ENCODE measurements at regions not wholly inside any gene's neighbourhood (a gene's known extent, or its start where the extent isn't known, plus 50 kb on each side); places are given as distances from the start of the nearest gene placed in this dataset.
"Not testable (repeated sequence)": the region's sequence is repeated elsewhere in the genome, so short reads cannot be mapped to it uniquely, and the experiment has no call there.

DNA sequence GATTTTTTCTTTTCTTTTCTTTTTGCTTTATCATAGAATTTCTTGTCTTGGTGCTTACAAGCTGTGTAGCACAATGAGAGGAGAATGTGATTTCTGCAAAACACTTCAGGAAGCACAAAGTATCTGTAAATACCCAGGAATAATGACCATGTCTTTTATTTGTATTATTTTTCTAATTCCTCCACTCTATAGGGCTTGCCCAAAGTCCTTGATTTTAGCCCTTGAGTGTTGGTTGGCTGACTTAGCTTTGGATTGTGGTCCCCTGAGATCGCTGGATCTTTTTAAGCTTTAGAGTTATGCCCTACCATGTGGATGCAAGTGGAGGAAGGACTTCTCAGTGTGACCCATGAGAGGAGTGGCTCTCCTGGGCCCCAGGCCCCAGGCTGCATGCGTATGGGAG, 52.2 kb downstream of the HOXC4 start:
- H3K27ac Mint-ChIP-seq (ENCODE audit: unreplicated experiment); BruUV-seq (replicated peaks); H3K4me1 Mint-ChIP-seq (ENCODE audit: low read depth, unreplicated experiment); DNase-seq; H3K4me3 Mint-ChIP-seq (ENCODE audit: low read depth, unreplicated experiment); H3K9me3 Mint-ChIP-seq (ENCODE audit: low read depth, unreplicated experiment); CTCF ChIA-PET; H3K36me3 Mint-ChIP-seq (ENCODE audit: insufficient read depth, unreplicated experiment); intact Hi-C loops (cut with micrococcal nuclease; ENCODE audit: unreplicated experiment): not testable (repeated sequence)
- peaks cover 38% of the 10 kb centered on the region for H3K27me3 Mint-ChIP-seq (ENCODE audit: unreplicated experiment)

DNA sequence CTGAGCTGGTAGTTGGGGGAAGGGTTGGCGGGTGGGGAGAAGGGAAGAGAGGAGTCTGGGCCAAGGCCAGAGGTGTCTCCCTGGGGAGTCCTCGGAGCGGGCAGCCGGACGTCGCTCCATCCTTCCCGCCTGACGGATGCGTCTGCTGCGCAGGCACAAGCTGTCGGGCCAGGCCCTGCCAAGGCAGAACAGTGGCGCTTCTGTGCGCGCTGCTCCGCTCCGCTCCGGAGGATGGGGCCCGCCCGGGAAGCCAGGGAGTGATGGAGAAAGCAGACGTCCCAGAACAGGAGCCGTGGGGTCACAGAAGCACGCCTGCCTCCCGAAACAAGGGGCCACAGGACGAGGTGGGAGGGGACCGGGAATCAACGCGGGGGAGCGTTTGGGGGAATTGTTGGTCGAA, 52.6 kb downstream of the HOXC4 start:
- DNase-seq; intact Hi-C loops (cut with micrococcal nuclease; ENCODE audit: unreplicated experiment); H3K4me3 Mint-ChIP-seq (ENCODE audit: low read depth, unreplicated experiment); CTCF ChIA-PET; H3K4me1 Mint-ChIP-seq (ENCODE audit: low read depth, unreplicated experiment); H3K36me3 Mint-ChIP-seq (ENCODE audit: insufficient read depth, unreplicated experiment); H3K9me3 Mint-ChIP-seq (ENCODE audit: low read depth, unreplicated experiment); BruUV-seq (replicated peaks); H3K27ac Mint-ChIP-seq (ENCODE audit: unreplicated experiment): not testable (repeated sequence)
- peaks cover 38% of the 10 kb centered on the region for H3K27me3 Mint-ChIP-seq (ENCODE audit: unreplicated experiment)

DNA sequence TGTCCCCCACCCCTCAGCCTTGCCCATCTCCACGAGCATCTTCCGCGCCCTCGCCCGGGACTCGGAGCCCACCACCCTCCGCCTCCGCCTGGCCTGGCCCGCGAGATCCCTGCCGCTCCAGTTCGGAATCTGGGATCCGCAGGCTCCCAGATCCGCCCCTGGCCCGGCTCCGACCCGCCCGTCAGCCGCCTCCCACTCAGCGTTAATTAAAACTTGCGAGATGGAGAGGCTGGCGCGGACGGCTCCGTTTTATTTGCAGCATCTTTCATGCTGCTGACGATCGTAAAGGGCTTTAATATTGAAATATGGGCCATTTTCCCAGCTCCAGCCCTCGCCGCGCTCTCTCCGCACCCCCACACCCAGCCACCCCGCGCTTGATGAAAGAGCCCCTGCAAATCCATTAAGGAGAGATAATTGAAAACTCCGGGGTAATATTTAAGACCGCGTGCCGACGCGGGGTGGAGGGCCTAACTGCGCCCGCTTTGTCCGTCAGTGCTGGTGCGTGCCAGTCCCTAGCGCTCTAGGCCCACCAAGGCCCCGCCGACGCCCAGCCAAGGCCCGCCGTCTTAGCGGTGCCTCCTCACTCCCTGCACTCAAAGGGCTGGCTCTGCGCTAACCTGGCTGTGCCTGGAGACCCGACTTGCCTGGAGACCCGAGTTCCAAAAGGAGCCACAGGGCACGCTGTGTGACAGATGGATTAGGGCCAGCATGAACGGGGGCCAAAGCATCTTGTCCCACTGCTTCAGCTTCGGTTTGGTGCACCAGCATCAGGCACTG, 53.4 kb downstream of the HOXC4 start:
- intact Hi-C loops (cut with micrococcal nuclease; ENCODE audit: unreplicated experiment); BruUV-seq (replicated peaks); H3K4me1 Mint-ChIP-seq (ENCODE audit: low read depth, unreplicated experiment); H3K9me3 Mint-ChIP-seq (ENCODE audit: low read depth, unreplicated experiment); CTCF ChIA-PET; H3K27ac Mint-ChIP-seq (ENCODE audit: unreplicated experiment); H3K36me3 Mint-ChIP-seq (ENCODE audit: insufficient read depth, unreplicated experiment); H3K4me3 Mint-ChIP-seq (ENCODE audit: low read depth, unreplicated experiment); DNase-seq: not testable (repeated sequence)
- H3K27me3 Mint-ChIP-seq (ENCODE audit: unreplicated experiment): peaks cover 39% of the 10 kb centered on the region

DNA sequence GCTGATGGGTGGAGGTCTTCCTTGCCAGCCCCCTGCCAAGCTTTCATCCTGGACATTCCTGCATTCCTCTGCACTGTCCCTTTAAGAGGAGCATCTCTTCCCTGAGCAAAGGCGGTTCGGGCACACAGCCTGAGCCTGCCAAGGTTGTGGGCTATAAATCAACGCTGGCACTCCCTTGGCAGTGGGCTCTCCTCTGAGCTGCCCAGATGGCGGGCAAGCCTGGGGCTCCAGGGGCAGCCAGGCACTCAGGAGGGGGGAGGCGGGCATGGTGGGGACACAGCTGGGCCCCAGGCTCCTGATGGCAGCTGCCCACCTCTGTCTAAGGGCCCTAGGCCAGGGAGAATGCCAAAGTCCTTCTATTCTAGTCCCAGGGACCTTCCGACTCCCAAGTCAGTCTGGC, 58.7 kb downstream of the HOXC4 start:
- BruUV-seq (replicated peaks); DNase-seq; H3K27ac Mint-ChIP-seq (ENCODE audit: unreplicated experiment); CTCF ChIA-PET; H3K4me3 Mint-ChIP-seq (ENCODE audit: low read depth, unreplicated experiment); intact Hi-C loops (cut with micrococcal nuclease; ENCODE audit: unreplicated experiment); H3K9me3 Mint-ChIP-seq (ENCODE audit: low read depth, unreplicated experiment); H3K4me1 Mint-ChIP-seq (ENCODE audit: low read depth, unreplicated experiment); H3K36me3 Mint-ChIP-seq (ENCODE audit: insufficient read depth, unreplicated experiment): not testable (repeated sequence)
- peaks cover 73% of the 10 kb centered on the region for H3K27me3 Mint-ChIP-seq (ENCODE audit: unreplicated experiment)

DNA sequence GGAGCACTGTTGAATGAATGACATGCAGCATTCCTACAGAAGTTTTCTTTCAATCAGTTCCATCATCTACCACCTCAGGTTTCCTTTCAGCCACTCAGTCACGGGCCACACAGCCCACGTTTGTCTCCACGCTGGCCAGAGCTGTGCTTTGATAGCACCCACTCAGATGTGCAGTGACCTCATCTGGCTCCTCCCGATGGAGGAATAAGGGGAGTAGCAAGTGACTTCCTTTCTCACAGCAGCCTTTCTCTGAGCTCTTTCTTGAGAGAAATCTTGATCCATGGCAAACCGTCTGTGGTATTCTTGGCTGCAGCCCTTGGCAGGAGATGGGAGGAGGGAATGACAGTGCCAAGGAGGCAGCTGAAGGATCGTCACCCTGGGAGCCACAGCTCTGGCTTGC, 62.4 kb downstream of the HOXC4 start:
- H3K4me1 Mint-ChIP-seq (ENCODE audit: low read depth, unreplicated experiment); intact Hi-C loops (cut with micrococcal nuclease; ENCODE audit: unreplicated experiment); H3K27ac Mint-ChIP-seq (ENCODE audit: unreplicated experiment); H3K9me3 Mint-ChIP-seq (ENCODE audit: low read depth, unreplicated experiment); H3K4me3 Mint-ChIP-seq (ENCODE audit: low read depth, unreplicated experiment); CTCF ChIA-PET; DNase-seq; H3K36me3 Mint-ChIP-seq (ENCODE audit: insufficient read depth, unreplicated experiment); BruUV-seq (replicated peaks): not testable (repeated sequence)
- H3K27me3 Mint-ChIP-seq (ENCODE audit: unreplicated experiment): peaks cover 62% of the 10 kb centered on the region

DNA sequence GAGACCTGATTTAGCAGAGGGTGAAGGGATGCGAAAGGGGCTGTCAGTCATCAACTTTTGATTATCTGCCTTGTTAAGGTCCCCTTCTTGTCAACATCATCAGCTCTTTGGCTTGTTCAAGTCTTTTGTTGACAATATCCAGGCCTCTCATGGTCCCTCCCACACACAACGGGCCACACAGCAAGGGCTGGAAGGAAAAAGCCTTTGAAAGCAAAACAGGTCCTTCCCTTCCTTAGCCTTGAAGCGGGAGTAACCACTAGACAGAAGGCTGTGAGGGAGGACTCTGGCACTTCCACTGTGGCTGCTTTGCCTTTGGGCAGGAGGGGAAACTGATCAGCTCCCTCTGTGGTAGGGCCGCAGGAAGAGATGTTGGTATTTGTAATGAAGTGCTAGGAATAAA, 63.8 kb downstream of the HOXC4 start:
- intact Hi-C loops (cut with micrococcal nuclease; ENCODE audit: unreplicated experiment); H3K9me3 Mint-ChIP-seq (ENCODE audit: low read depth, unreplicated experiment); DNase-seq; H3K4me3 Mint-ChIP-seq (ENCODE audit: low read depth, unreplicated experiment); H3K36me3 Mint-ChIP-seq (ENCODE audit: insufficient read depth, unreplicated experiment); H3K27ac Mint-ChIP-seq (ENCODE audit: unreplicated experiment); H3K4me1 Mint-ChIP-seq (ENCODE audit: low read depth, unreplicated experiment); CTCF ChIA-PET; BruUV-seq (replicated peaks): not testable (repeated sequence)
- H3K27me3 Mint-ChIP-seq (ENCODE audit: unreplicated experiment): peaks cover 63% of the 10 kb centered on the region

DNA sequence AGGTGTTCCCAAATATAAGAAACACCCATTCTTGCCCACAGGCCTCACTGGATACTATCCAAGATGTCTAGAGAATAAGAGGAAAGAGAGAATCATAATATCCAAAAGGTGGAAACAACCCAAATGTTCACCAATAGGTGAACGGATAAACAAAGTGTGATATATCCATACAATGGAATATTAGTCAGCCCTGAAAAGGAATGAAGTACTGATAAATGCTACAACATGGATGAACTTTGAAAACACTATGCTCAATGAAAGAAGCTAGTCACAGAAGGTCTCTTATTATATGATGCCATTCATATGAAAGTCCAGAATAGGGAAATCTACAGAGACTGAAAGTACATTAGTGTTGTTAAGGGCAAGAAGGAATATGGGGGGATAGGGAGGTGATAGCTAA, 65.4 kb downstream of the HOXC4 start:
- peaks cover 63% of the 10 kb centered on the region for H3K27me3 Mint-ChIP-seq (ENCODE audit: unreplicated experiment)
- H3K4me1 Mint-ChIP-seq (ENCODE audit: low read depth, unreplicated experiment); H3K27ac Mint-ChIP-seq (ENCODE audit: unreplicated experiment); H3K36me3 Mint-ChIP-seq (ENCODE audit: insufficient read depth, unreplicated experiment); H3K9me3 Mint-ChIP-seq (ENCODE audit: low read depth, unreplicated experiment); intact Hi-C loops (cut with micrococcal nuclease; ENCODE audit: unreplicated experiment); BruUV-seq (replicated peaks); CTCF ChIA-PET; H3K4me3 Mint-ChIP-seq (ENCODE audit: low read depth, unreplicated experiment); DNase-seq: not testable (repeated sequence)

DNA sequence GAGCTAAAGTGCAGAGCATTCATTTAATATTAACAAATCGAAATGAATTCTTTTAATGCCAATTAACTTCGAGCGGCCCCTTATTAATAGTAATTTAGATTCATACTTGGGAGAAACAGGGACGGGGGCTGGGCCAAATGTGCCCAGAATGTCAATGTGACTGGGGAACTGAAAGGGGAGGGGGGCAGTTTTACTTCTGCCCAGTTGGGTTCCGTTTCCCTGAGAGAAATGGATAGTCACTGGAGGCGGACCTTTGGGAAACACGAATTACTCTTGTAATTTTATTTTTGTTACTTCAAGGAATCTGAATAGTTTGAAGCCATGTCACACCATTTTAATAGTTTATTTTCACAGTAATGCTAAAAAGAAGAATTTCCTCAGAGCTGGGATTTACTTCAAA, 64.8 kb downstream of the SMUG1 start:
- DNase-seq; H3K27ac Mint-ChIP-seq (ENCODE audit: unreplicated experiment); H3K4me3 Mint-ChIP-seq (ENCODE audit: low read depth, unreplicated experiment); H3K4me1 Mint-ChIP-seq (ENCODE audit: low read depth, unreplicated experiment); BruUV-seq (replicated peaks); CTCF ChIA-PET; intact Hi-C loops (cut with micrococcal nuclease; ENCODE audit: unreplicated experiment); H3K9me3 Mint-ChIP-seq (ENCODE audit: low read depth, unreplicated experiment): not testable (repeated sequence)
- Mint-ChIP-seq H3K27me3 (ENCODE audit: unreplicated experiment) (peaks cover 65% of the 10 kb centered on the region), H3K36me3 (ENCODE audit: insufficient read depth, unreplicated experiment) (peaks cover 20% of the 10 kb centered on the region)

DNA sequence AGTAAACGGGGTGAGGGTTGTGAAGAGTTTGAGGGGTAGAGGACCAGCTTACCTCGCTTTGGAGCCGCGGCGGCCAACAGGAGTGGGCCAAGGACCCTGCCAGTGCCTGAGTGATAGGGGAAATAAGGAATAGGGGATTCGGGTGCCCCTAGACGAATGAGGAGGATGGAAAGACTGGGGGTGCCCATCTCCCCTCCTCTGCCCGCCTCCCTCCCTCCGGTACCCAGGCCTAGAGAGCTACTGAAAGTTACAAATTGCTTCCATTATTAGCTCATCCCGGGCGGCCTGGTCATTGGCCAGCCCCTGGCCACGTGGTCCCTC, 63.1 kb downstream of the SMUG1 start:
- H3K9me3 Mint-ChIP-seq (ENCODE audit: low read depth, unreplicated experiment); intact Hi-C loops (cut with micrococcal nuclease; ENCODE audit: unreplicated experiment); H3K4me1 Mint-ChIP-seq (ENCODE audit: low read depth, unreplicated experiment); DNase-seq; BruUV-seq (replicated peaks): not testable (repeated sequence)
- H3K27ac Mint-ChIP-seq (ENCODE audit: unreplicated experiment): peak overlapping the region; percentile 22
- H3K36me3 Mint-ChIP-seq (ENCODE audit: insufficient read depth, unreplicated experiment): peaks cover 20% of the 10 kb centered on the region
- peak overlapping the region; percentile 70 for H3K4me3 Mint-ChIP-seq (ENCODE audit: low read depth, unreplicated experiment)
- CTCF ChIA-PET: interaction anchor here (0.7 to 1.4 kb wide), 4 partner anchors 10 to 99 kb away, joined by 3 to 10 read pairs (median 6); no protein-coding TSS in a partner anchor
- H3K27me3 Mint-ChIP-seq (ENCODE audit: unreplicated experiment): peaks cover 60% of the 10 kb centered on the region
